ENCODE measurements at regions not wholly inside any gene's neighbourhood (a gene's known extent, or its start where the extent isn't known, plus 50 kb on each side); places are given as distances from the start of the nearest gene placed in this dataset.
"Not testable (repeated sequence)": the region's sequence is repeated elsewhere in the genome, so short reads cannot be mapped to it uniquely, and the experiment has no call there.

DNA sequence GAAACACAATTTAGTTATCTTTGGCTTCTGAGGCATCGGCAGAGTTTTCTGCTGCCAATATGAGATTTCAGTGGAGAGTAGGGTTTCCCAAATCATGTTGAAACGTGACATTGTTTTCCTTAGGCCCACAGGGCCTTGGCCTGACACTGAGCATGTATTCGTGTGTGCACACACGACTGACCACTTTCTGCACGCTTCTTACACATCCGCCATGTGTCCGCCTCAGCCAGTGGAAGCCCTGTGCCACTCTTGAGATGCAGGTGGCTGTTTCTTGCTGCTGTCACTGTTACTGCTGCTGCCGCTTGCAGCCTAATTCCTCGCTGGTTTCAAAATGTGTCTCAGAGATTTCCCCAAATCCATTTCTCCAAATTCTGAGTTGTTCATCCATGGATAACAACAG is 299.6 kb upstream of the PLGLB1 start:
- TF ChIP-seq, protein P1, sequence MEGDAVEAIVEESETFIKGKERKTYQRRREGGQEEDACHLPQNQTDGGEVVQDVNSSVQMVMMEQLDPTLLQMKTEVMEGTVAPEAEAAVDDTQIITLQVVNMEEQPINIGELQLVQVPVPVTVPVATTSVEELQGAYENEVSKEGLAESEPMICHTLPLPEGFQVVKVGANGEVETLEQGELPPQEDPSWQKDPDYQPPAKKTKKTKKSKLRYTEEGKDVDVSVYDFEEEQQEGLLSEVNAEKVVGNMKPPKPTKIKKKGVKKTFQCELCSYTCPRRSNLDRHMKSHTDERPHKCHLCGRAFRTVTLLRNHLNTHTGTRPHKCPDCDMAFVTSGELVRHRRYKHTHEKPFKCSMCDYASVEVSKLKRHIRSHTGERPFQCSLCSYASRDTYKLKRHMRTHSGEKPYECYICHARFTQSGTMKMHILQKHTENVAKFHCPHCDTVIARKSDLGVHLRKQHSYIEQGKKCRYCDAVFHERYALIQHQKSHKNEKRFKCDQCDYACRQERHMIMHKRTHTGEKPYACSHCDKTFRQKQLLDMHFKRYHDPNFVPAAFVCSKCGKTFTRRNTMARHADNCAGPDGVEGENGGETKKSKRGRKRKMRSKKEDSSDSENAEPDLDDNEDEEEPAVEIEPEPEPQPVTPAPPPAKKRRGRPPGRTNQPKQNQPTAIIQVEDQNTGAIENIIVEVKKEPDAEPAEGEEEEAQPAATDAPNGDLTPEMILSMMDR (IDR thresholded peaks at IDR 0.05): not testable (repeated sequence)
- not testable (repeated sequence) for TF ChIP-seq EP300, POLR2AphosphoS5, POLR2A (IDR thresholded peaks at IDR 0.05)
